Activated CD4-positive, alpha-beta T cell treated with anti-CD3 and anti-CD28 coated beads for 36 hours (primary cell): ENCODE measurements at regions not wholly inside any gene's neighbourhood (a gene's known extent, or its start where the extent isn't known, plus 50 kb on each side); places are given as distances from the start of the nearest gene placed in this dataset.

ENCODE experiments used
- ATAC-seq: fragments of 200-7000 bp; cut with Tn5 transposase; one replicate; pipeline ENCODE4 v1.10.0; 2021; ENCODE audit warnings: mild to moderate bottlenecking, moderate library complexity
- CTCF ChIA-PET: fragments of 350-600 bp; sonication (Branson Sonifier 250); formaldehyde crosslinking; loops from one replicate; lab custom pipeline; 2021; ENCODE audit warnings: antibody characterized with exemption; lab: Charles Lee
- POLR2A ChIA-PET: fragments of 350-600 bp; sonication (Branson Sonifier 250); formaldehyde crosslinking; loops from one replicate; lab custom pipeline; 2021; ENCODE audit warnings: antibody characterized with exemption, inconsistent platforms; lab: Charles Lee
- DNase-seq: peaks from one replicate; pipeline ENCODE4 v3.0.0-alpha.2; 2020
- H3K27ac Mint-ChIP-seq: one replicate; pipeline ENCODE4 v1.8.0; 2021; ENCODE audit warnings: mixed read lengths
- H3K27me3 Mint-ChIP-seq: one replicate; pipeline ENCODE4 v1.8.0; 2021; ENCODE audit warnings: mixed read lengths
- H3K36me3 Mint-ChIP-seq: one replicate; pipeline ENCODE4 v1.8.0; 2021; ENCODE audit warnings: low read depth, mixed read lengths
- H3K4me1 Mint-ChIP-seq: one replicate; pipeline ENCODE4 v1.8.0; 2021; ENCODE audit warnings: mixed read lengths
- H3K4me3 Mint-ChIP-seq: one replicate; pipeline ENCODE4 v1.8.0; 2021; ENCODE audit warnings: mild to moderate bottlenecking, moderate library complexity, mixed read lengths
- H3K9me3 Mint-ChIP-seq: one replicate; pipeline ENCODE4 v1.8.0; 2021; ENCODE audit warnings: low read depth, mixed read lengths
- intact Hi-C, 2 experiments: fragments of 100-400 bp; cut with DNase I in 1 of 2; cut with micrococcal nuclease in 1 of 2; formaldehyde crosslinking; loops; one replicate each; pipeline versions ENCODE4 v1.14.2 to v1.15.1; 2022 to 2024; cut with DNase I, micrococcal nuclease

DNA sequence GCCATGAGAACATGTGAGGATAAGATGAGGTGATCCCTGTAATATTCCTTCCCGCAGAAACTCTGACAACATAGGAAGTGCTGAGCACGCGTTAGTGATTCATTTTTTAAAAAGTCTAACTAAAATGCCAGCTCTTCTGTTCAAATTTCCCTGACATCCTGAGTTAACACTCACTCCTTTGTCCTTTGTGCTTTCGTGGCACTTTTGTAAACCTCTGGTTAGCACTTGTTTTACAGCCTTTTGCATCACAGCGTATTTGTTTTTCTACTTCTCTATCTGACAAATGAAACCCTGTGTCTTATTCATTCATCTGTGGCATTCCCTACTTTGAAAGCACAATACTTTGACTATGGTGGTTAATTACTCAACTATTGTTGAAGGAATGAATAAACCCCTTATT is 313.6 kb downstream of the NUAK1 start:
- H3K9me3 Mint-ChIP-seq, result no peaks in the 10 kb centered on the region
- no peaks in the 10 kb centered on the region for H3K36me3 Mint-ChIP-seq
- no peak for ATAC-seq
- no peak for DNase-seq
- H3K27ac Mint-ChIP-seq, result no peak overlapping the region
- POLR2A ChIA-PET, result no interaction called here
- no peaks in the 10 kb centered on the region for H3K4me1 Mint-ChIP-seq
- intact Hi-C loops, result no loop called here
- peaks cover 2% of the 10 kb centered on the region for H3K27me3 Mint-ChIP-seq
- no peak overlapping the region for H3K4me3 Mint-ChIP-seq
- CTCF ChIA-PET, result no interaction called here

DNA sequence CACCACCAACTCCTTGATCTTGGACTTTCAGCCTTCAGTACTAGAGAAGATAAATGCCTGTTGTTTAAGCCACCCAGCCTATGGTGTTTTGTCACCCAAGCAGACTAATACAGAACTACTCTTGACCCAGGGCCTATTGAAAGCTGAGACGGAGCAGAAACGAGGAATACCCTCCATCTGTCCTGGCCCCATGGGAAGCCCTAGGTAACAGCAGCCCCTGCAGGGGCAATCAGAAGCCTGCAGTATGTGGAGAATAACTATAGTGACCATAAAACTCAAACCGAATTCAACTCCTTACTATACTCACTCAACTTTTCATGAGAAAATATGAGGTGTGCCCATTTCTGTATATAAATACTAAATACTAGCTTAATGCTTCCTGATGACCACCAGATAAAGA is 307.4 kb downstream of the NUAK1 start:
- Mint-ChIP-seq H3K27ac (no peak overlapping the region), H3K36me3 (no peaks in the 10 kb centered on the region), H3K27me3 (no peaks in the 10 kb centered on the region), H3K4me3 (no peak overlapping the region), H3K9me3 (no peaks in the 10 kb centered on the region), H3K4me1 (no peaks in the 10 kb centered on the region)
- no peak for DNase-seq
- intact Hi-C loops, result no loop called here
- ChIA-PET CTCF (no interaction called here), POLR2A (no interaction called here)
- ATAC-seq, result no peak

DNA sequence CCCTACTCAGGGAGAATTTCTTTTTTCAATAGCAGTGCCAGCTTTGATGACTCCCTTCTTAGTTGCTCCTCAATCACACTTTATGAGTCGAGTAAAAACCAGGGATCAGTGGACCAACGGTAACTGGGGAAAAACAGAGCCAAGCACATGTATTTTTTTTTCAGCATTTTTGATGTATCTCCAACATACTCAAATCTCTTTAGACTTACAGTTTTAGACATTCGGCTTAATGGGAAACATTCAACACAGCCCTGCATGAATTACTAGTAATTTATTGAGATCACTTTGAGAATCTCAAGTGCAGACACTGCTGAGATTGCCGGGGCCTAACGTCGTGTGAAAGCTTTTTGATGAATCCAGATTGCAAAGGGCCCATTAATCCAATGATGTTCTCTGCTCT is 306.7 kb downstream of the NUAK1 start:
- ChIA-PET POLR2A (no interaction called here), CTCF (interaction anchor here (0.6 kb wide), 1 partner anchor 16 kb away, joined by 3 read pairs; no protein-coding TSS in a partner anchor)
- Mint-ChIP-seq H3K4me3 (no peak overlapping the region), H3K27ac (no peak overlapping the region), H3K4me1 (no peaks in the 10 kb centered on the region), H3K36me3 (no peaks in the 10 kb centered on the region), H3K9me3 (no peaks in the 10 kb centered on the region), H3K27me3 (no peaks in the 10 kb centered on the region)
- intact Hi-C loops, result no loop called here
- DNase-seq (no peak), ATAC-seq (no peak)

DNA sequence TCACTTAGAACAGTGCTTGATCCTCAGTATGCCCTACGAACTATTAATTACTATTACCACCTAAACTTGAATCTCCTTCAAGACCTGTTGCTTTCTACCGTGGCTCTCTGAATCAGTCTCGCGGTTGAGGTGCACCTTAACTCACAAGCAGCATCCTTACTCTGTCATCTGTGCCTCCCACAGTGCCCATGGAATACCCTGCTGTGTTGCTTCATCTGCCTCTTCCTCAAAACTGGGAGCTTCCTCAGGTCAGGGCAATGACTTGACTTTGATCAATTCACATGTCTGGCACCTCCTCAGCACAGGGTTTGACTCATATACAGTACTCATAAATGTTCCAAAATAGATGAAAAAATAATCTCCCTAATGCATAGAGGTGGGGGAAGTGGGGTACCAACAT is 305.9 kb downstream of the NUAK1 start:
- H3K36me3 Mint-ChIP-seq, result no peaks in the 10 kb centered on the region
- no peaks in the 10 kb centered on the region for H3K4me1 Mint-ChIP-seq
- ChIA-PET CTCF (no interaction called here), POLR2A (no interaction called here)
- no peak overlapping the region for H3K4me3 Mint-ChIP-seq
- ATAC-seq (no peak), DNase-seq (no peak)
- no peak overlapping the region for H3K27ac Mint-ChIP-seq
- intact Hi-C loops, result no loop called here
- H3K9me3 Mint-ChIP-seq, result no peaks in the 10 kb centered on the region
- H3K27me3 Mint-ChIP-seq, result no peaks in the 10 kb centered on the region

DNA sequence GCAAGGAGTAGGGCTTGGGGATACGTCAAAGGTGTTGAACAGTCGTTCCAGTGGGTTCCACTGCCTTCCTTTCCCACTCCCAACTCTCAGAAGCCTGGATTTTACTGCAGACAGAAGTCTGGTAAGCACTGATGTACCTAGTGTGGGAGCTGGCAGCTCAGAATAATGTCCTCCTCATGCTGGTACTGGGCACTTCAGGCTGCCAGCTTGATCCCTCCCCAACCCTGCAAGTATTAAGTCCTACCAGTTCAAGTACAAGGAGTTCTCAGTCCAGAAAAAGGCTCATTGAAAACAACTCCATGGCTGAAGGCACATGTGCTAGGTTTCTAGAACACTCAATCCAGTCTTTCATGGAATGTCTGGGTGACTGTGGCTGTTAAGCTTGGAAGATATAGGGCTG is 304.3 kb downstream of the NUAK1 start:
- POLR2A ChIA-PET, result no interaction called here
- Mint-ChIP-seq H3K27ac (no peak overlapping the region), H3K4me1 (no peaks in the 10 kb centered on the region), H3K9me3 (no peaks in the 10 kb centered on the region), H3K36me3 (no peaks in the 10 kb centered on the region), H3K27me3 (no peaks in the 10 kb centered on the region), H3K4me3 (no peak overlapping the region)
- CTCF ChIA-PET, result no interaction called here
- ATAC-seq (no peak), DNase-seq (no peak)
- intact Hi-C loops, result no loop called here

DNA sequence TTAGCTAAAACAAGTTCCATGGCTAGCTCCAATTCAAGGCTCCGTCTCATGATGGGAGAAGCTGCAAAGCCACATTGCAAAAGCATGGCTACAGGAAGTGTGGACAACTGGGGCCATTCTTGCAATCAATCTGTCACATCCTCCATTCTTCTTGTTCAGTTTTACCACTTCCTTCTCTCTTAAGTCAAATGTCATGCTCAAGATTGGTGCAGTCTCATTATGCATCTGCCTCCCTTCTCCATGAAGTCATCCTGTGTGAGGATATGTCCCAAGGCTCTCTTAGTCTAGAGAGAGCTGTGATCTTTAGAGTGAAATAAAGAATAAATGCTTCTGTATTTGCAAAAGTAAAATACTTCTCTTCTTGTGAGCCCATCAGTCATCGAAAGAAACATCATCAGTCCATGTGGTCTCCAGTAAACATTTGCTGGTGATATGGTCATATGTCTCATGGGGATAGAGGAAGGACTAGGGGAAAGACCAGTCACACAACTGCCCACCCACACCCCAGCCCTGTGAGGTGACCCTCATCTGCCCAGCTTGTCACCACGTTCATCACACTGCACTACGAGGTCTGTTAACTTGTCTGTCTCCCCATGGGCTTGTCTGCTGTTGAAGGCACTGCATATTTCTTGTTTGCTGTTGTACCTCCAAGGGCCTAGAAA is 303.0 kb downstream of the NUAK1 start:
- DNase-seq (no peak), ATAC-seq (no peak)
- no peak overlapping the region for H3K4me3 Mint-ChIP-seq
- POLR2A ChIA-PET, result no interaction called here
- H3K27ac Mint-ChIP-seq, result no peak overlapping the region
- H3K27me3 Mint-ChIP-seq, result no peaks in the 10 kb centered on the region
- CTCF ChIA-PET, result no interaction called here
- intact Hi-C loops, result no loop called here
- H3K36me3 Mint-ChIP-seq, result no peaks in the 10 kb centered on the region
- H3K4me1 Mint-ChIP-seq, result no peaks in the 10 kb centered on the region
- no peaks in the 10 kb centered on the region for H3K9me3 Mint-ChIP-seq

DNA sequence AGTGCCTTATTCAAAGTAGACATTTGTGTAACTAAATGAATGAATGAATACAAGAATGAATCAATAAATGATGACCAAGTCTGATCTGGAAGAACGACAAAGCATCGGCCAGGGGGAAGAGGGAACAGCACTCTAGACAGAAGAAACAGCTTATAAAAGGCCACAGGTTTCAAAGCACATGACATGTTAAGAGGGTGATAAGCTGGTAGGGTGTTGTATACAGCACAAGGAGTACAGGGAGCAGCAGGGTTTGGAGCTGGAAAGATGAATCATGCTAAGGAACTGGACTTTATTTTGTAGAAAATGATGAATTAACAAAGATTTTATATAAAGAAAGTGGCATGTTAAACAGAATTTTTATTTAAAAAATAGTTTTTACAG is 302.5 kb downstream of the NUAK1 start:
- no peak for DNase-seq
- ATAC-seq, result no peak
- no peaks in the 10 kb centered on the region for H3K4me1 Mint-ChIP-seq
- CTCF ChIA-PET, result no interaction called here
- intact Hi-C loops, result no loop called here
- no peak overlapping the region for H3K27ac Mint-ChIP-seq
- H3K9me3 Mint-ChIP-seq, result no peaks in the 10 kb centered on the region
- H3K4me3 Mint-ChIP-seq, result no peak overlapping the region
- H3K27me3 Mint-ChIP-seq, result no peaks in the 10 kb centered on the region
- POLR2A ChIA-PET, result no interaction called here
- H3K36me3 Mint-ChIP-seq, result no peaks in the 10 kb centered on the region

DNA sequence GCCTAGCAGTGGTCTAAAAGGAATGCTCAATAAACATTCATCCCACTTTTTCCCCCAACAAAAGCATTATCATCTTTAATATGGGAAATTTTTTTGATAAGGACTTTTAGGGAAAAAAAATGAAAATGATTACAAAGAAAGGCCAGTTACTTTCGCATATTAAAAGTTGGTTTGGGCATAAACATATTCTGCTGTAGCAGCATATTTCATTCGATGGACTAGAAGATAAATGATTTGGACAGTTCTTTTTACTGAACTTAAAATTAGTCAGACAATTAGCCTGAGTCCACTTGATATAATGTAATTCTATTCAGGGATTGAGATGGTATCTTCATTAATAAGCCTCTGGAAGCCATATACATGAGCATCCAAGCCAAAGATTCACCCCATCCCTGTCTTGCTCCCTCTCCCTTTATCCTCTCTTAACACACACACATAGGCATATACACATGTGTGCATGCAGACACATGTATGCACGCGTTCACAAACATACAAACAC is 299.1 kb downstream of the NUAK1 start:
- H3K27me3 Mint-ChIP-seq, result no peaks in the 10 kb centered on the region
- no peak for DNase-seq
- H3K36me3 Mint-ChIP-seq, result no peaks in the 10 kb centered on the region
- ChIA-PET POLR2A (no interaction called here), CTCF (no interaction called here)
- no peak overlapping the region for H3K27ac Mint-ChIP-seq
- H3K9me3 Mint-ChIP-seq, result no peaks in the 10 kb centered on the region
- ATAC-seq, result no peak
- intact Hi-C loops, result no loop called here
- no peak overlapping the region for H3K4me3 Mint-ChIP-seq
- no peaks in the 10 kb centered on the region for H3K4me1 Mint-ChIP-seq

DNA sequence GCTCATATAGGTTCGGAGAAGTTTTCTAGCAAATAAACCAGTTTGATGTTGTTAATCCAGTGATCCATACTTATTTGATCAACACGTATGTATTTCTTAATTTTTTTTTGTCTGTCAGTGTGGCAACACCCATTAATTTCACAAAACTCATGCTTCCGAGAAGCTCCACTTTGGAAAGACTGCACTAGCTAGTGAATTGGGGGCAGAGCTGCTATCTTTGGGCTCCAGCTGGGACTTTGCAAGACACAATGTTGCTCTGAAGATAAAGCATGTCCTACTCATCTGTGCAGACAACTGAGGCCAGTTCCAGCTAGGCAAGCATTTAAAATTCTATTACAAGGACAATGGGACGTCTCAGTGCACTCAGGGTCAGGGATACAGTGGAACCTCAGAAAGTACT is 298.4 kb downstream of the NUAK1 start:
- Mint-ChIP-seq H3K9me3 (no peaks in the 10 kb centered on the region), H3K27me3 (no peaks in the 10 kb centered on the region), H3K36me3 (no peaks in the 10 kb centered on the region), H3K4me3 (no peak overlapping the region), H3K27ac (no peak overlapping the region), H3K4me1 (no peaks in the 10 kb centered on the region)
- ChIA-PET POLR2A (no interaction called here), CTCF (no interaction called here)
- intact Hi-C loops, result no loop called here
- no peak for DNase-seq
- no peak for ATAC-seq

DNA sequence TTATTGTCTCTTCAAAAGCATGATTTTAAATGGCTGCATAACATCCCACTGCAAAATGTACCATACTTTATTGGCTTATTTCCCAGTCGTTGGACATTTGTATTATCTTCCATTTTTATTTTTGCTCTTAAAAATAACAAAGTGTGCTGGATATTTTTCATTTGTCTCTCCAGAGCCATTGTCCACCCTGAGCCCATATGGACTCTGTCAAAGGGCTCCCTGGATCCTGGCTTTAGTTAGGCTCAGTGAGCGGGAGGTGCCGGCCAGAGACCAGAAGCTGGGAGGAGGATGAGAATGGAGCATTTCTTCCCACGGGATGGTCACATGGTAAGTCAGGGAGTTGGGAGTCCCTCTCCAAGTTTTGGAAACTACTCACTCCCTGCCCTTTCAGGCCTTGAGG is 296.9 kb downstream of the NUAK1 start:
- H3K27me3 Mint-ChIP-seq, result no peaks in the 10 kb centered on the region

DNA sequence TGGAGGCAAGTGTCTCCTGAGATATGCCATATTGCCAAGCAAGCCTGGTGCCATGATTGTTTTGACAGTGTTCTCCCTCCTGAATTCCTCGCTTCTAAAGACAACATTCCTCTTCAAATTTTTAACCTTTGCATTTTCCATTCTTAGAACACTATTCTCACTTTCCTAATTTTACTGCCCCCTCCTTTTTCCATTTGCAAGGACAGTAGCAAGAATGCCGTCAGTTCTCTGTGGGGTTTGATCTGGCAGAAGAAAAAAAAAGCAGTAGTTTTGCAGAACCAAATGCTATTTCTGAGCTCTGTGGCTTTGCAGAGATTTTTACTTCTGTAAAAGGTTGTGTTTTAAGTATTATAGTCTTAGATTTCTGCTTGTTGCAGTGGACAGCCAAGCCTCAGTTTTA is 295.2 kb downstream of the NUAK1 start:
- ATAC-seq, result no peak
- Mint-ChIP-seq H3K36me3 (no peaks in the 10 kb centered on the region), H3K9me3 (no peaks in the 10 kb centered on the region), H3K27ac (no peak overlapping the region), H3K4me1 (no peaks in the 10 kb centered on the region), H3K4me3 (no peak overlapping the region), H3K27me3 (no peaks in the 10 kb centered on the region)
- ChIA-PET CTCF (no interaction called here), POLR2A (no interaction called here)
- no peak for DNase-seq
- intact Hi-C loops, result no loop called here

More for the DNA sequence above, 296.9 kb downstream of the NUAK1 start:
- no peaks in the 10 kb centered on the region for H3K9me3 Mint-ChIP-seq
- ChIA-PET CTCF (no interaction called here), POLR2A (no interaction called here)
- ATAC-seq (no peak), DNase-seq (no peak)
- H3K4me1 Mint-ChIP-seq, result no peaks in the 10 kb centered on the region
- intact Hi-C loops, result no loop called here
- H3K27ac Mint-ChIP-seq, result no peak overlapping the region
- no peak overlapping the region for H3K4me3 Mint-ChIP-seq
- H3K36me3 Mint-ChIP-seq, result no peaks in the 10 kb centered on the region

DNA sequence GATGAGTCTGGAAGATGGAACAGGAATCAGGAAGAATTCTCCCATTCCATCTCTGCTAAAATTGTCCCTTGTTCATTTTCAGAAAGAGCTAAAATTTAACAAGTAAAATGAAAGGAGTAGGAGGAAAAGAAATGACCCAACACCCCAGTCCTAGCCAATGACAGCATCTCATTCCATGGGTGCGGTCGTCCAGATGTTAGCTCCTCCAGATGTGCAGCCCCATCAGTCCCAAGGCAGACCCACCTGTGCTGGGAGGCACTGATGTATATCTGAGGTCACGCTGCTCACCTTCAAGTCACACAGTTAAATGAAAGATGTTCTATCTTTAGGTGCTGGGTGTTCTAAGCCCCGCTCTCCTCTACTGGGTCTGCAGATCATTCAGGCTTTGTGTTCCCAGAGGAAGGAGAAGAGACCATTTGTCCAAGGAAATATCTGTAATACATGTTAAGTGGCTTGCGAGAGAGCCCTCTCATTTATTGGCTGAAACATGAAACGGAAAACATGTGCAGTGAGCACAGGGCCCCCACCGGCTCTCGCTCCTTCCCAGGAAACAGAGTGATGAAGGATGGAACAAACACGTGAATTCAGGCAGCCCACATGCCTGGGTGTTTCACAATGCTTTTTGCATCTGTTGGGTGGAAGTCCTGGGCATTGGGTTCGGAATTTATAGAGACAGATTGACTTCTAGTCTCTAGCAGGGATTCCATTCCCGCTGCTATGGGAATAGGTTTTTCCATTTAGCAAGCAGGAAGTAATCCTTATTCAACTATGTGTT is 294.6 kb downstream of the NUAK1 start:
- Mint-ChIP-seq H3K4me3 (no peak overlapping the region), H3K36me3 (no peaks in the 10 kb centered on the region), H3K27ac (no peak overlapping the region), H3K4me1 (no peaks in the 10 kb centered on the region), H3K9me3 (no peaks in the 10 kb centered on the region), H3K27me3 (no peaks in the 10 kb centered on the region)
- intact Hi-C loops, result no loop called here
- POLR2A ChIA-PET, result no interaction called here
- DNase-seq (no peak), ATAC-seq (no peak)
- CTCF ChIA-PET, result no interaction called here
